ENCODE measurements at regions not wholly inside any gene's neighbourhood (a gene's known extent, or its start where the extent isn't known, plus 50 kb on each side); places are given as distances from the start of the nearest gene placed in this dataset.

DNA sequence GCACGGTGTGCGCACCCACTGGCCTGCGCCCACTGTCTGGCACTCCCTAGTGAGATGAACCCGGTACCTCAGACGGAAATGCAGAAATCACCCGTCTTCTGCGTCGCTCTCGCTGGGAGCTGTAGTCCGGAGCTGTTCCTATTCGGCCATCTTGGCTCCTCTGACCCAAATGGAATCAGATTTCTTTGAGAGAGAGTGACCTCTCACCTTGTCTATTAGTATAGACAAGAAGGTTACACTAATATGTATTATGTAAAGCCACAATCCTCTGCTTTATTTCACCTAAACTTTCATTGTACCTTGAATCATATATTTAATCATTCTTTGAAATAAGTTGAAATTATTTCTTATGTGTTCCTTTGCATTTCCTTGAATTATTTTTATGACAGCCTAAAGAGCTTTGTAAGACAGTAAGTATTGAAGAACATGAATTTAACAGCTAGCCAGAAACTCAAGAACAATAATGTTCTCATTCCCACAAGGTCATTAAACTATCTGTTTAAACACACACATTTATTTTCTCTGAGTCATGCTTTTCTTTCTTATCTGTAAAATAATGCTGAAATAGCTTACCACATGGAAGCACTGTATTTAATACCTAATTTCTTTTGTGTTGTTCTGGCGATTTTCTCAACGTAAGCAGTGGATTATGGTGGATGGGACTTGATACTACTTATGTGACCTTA lies 91.8 kb upstream of the DMRTA1 start:
- peak in 1 of 2 experiments; percentile 28 for DNase-seq (ENCODE audit: low read depth in 1 of 2, low spot score in 2 of 2)
- H3K9me3 ChIP-seq (replicated peaks) = no peaks in the 10 kb centered on the region; the same call in 1 of the 2 replicates
- no peak overlapping the region for H3K4me3 ChIP-seq
- H3K27me3 ChIP-seq (replicated peaks) = no peaks in the 10 kb centered on the region
- H3K36me3 ChIP-seq = no peaks in the 10 kb centered on the region
- 0 out of 2 replicates have a peak overlapping the region, but pooled peaks have one; percentile 28 for H3K27ac ChIP-seq
- H3K4me1 ChIP-seq (replicated peaks) = peaks cover 11% of the 10 kb centered on the region

DNA sequence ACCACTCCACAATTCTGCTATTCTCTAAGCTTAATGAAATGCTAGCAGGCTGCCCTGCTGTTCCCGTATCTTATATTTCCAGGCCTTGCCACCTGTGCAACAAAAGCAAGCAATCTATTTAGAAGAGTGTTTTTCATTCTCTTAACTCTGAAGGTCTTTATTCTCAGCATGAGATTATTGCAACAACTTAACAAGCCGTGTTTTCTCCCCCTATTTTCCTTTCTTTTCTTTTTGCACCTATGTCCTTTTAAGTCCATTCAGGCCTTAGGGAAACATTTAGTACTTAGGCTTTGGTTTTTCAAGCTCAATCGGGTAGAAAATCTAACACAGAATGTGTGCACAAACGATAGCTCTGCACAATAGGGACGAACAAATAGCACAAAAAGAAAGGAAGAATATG lies 89.6 kb upstream of the DMRTA1 start:
- Histone ChIP-seq H3K36me3 (no peaks in the 10 kb centered on the region), H3K4me1 (replicated peaks) (peaks cover 11% of the 10 kb centered on the region), H3K27me3 (replicated peaks) (no peaks in the 10 kb centered on the region), H3K27ac (no peak overlapping the region), H3K4me3 (no peak overlapping the region), H3K9me3 (replicated peaks) (no peaks in the 10 kb centered on the region; the same call in 1 of the 2 replicates)
- no peak for DNase-seq (ENCODE audit: low read depth in 1 of 2, low spot score in 2 of 2)

DNA sequence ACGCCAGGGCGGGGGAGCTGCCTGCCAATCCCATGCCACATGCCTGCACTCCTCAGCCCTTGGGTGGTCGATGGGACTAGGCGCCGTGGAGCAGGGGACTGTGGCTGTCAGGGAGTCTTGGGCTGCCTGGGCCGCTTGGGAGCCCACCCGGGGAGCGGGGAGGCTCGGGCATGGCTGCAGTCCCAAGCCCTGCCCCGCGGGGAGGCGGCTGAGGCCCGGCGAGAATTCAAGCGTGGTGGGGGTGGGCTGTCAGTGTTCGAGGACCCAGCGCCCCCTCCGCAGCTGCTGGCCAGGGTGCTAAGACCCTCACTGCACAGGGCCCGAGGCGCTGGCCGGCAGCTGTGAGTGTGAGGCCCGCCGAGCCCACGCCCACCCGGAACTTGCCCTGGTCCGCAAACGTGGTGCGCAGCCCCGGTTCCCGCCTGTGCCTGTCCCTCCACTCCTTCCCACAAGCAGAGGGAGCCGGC lies 83.2 kb upstream of the DMRTA1 start:
- no peaks in the 10 kb centered on the region for H3K9me3 ChIP-seq (replicated peaks)
- no peaks in the 10 kb centered on the region for H3K27me3 ChIP-seq (replicated peaks)
- DNase-seq (ENCODE audit: low read depth in 1 of 2, low spot score in 2 of 2) = no peak
- H3K4me3 ChIP-seq = no peak overlapping the region
- no peaks in the 10 kb centered on the region for H3K4me1 ChIP-seq (replicated peaks)
- no peak overlapping the region for H3K27ac ChIP-seq
- no peaks in the 10 kb centered on the region for H3K36me3 ChIP-seq

DNA sequence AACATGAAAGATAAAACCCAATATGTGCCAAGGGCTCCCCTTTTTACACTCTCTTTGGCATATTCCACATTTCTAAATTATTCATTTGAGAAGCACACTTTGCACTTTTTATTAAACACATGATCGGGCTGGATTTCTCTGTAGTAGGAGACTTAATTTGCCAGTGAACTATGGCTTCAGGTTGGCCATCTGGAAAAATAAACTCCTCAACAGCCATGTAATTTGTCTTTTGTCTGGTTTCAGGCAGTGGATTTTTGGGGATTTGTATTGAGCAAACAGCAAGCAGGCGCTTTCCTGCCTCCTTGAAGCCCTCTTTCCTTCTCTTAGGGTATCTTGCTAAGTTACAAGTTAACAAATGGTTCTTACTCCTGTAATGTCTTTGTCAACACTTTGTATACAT lies 73.0 kb upstream of the DMRTA1 start:
- Histone ChIP-seq H3K27ac (no peak overlapping the region), H3K4me1 (replicated peaks) (no peaks in the 10 kb centered on the region), H3K36me3 (no peaks in the 10 kb centered on the region), H3K9me3 (replicated peaks) (no peaks in the 10 kb centered on the region), H3K4me3 (no peak overlapping the region), H3K27me3 (replicated peaks) (no peaks in the 10 kb centered on the region)
- no peak for DNase-seq (ENCODE audit: low read depth in 1 of 2, low spot score in 2 of 2)

DNA sequence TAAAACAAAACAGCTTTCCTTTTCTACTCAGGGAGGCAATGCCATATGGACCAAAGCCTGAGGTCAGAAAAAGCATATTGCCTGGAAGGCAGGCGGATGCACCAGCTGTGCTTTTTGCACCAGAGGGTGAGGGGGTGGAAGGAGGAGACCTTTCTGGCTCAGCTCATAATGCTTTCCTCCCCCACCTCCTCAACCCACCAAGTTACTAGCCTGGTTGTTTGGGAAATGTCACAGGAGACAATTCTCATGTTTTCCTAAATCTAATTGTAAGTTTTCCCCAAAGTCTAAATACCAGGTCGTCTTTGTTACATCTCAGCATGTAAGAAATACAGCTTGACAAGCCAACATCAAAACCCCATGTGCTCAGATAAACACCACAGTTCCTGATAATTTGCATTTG lies 72.6 kb upstream of the DMRTA1 start:
- no peak overlapping the region for H3K4me3 ChIP-seq
- no peak overlapping the region for H3K27ac ChIP-seq
- H3K4me1 ChIP-seq (replicated peaks) = no peaks in the 10 kb centered on the region
- H3K9me3 ChIP-seq (replicated peaks) = no peaks in the 10 kb centered on the region
- no peak for DNase-seq (ENCODE audit: low read depth in 1 of 2, low spot score in 2 of 2)
- H3K36me3 ChIP-seq = no peaks in the 10 kb centered on the region
- no peaks in the 10 kb centered on the region for H3K27me3 ChIP-seq (replicated peaks)

DNA sequence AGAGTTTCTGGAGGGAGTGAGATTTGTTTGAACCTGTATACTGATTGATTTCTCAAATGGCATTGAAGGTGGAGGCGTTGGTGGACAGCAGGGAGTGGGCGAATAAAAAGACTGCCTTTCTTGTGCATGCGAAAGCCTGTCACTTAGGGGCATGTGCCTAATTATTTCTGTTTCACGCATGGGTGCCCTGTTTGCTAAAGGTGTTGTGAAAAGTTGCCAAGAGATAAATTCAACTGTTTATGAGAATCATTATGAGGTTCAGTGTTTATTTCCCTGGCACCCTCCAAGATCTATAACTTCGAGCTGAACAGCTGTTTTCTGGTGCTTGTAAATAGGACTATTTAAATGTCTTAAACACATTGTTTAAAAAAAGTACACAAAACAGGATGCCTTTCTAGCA lies 67.4 kb upstream of the DMRTA1 start:
- no peak overlapping the region for H3K27ac ChIP-seq
- H3K27me3 ChIP-seq (replicated peaks) = no peaks in the 10 kb centered on the region
- H3K4me1 ChIP-seq (replicated peaks) = no peaks in the 10 kb centered on the region
- no peaks in the 10 kb centered on the region for H3K36me3 ChIP-seq
- DNase-seq (ENCODE audit: low read depth in 1 of 2, low spot score in 2 of 2) = no peak
- H3K4me3 ChIP-seq = no peak overlapping the region
- H3K9me3 ChIP-seq (replicated peaks) = no peaks in the 10 kb centered on the region

DNA sequence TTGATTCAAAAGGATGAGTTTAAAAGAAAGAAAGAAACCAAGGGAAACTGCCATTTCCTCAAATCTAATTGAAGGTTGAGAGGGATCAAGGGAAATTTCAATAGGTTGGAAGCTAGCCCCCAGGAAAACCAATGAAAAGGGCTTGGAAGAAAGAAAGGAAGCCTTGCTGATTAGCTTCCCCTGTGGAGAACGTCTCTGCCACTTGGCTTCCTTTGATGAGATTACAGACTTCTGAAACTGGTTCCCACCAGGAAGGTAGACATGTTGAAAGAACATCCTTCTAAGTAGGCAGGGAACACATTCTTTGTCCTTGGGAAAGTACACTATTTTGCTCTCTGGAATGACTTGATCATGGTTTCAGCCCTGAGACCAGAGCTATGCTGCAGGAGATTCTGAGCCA lies 65.5 kb upstream of the DMRTA1 start:
- no peak for DNase-seq (ENCODE audit: low read depth in 1 of 2, low spot score in 2 of 2)
- Histone ChIP-seq H3K9me3 (replicated peaks) (no peaks in the 10 kb centered on the region), H3K4me1 (replicated peaks) (no peaks in the 10 kb centered on the region), H3K36me3 (no peaks in the 10 kb centered on the region), H3K27me3 (replicated peaks) (no peaks in the 10 kb centered on the region), H3K27ac (no peak overlapping the region), H3K4me3 (no peak overlapping the region)

DNA sequence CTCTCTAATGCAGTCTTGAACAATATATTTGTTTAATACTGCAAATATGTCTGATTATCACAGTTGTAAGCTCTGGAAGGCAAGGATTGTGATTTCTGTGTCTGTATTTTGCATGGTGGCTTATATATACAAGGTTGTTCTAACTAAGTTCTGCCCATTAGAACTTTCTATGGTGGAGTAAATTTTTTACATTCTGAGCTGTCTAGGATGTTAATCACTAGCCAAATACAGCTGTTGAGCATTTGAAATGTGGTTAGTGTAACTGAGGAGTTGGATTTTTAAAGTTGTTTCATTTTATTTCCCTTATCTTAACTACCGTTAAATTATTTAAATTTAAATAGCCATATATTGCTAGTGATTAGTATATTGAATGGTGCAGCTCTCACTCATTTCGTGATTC lies 64.3 kb upstream of the DMRTA1 start:
- Histone ChIP-seq H3K27me3 (replicated peaks) (no peaks in the 10 kb centered on the region), H3K4me1 (replicated peaks) (no peaks in the 10 kb centered on the region), H3K4me3 (no peak overlapping the region), H3K36me3 (no peaks in the 10 kb centered on the region), H3K27ac (no peak overlapping the region), H3K9me3 (replicated peaks) (no peaks in the 10 kb centered on the region)
- no peak for DNase-seq (ENCODE audit: low read depth in 1 of 2, low spot score in 2 of 2)

DNA sequence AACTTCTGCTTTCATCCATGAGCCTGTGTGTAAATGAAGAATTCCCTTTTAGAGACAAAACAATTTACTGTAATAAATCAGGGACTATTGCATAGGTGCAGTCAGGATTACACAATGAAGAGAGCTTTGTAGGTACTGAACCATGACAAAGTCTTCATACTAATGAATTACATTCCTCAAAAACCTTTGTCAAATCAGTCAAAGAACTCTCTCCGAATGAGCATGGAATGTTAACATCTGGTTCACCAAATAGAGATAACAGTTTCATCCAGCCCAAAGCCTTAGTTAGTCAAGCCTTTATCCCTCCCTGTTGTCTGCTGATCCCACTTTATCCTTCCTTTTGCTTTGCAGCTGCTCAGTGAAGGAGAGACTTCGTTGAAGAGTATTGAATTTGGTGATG lies 62.9 kb upstream of the DMRTA1 start:
- H3K27ac ChIP-seq = no peak overlapping the region
- no peaks in the 10 kb centered on the region for H3K9me3 ChIP-seq (replicated peaks)
- H3K27me3 ChIP-seq (replicated peaks) = no peaks in the 10 kb centered on the region
- no peaks in the 10 kb centered on the region for H3K4me1 ChIP-seq (replicated peaks)
- no peak for DNase-seq (ENCODE audit: low read depth in 1 of 2, low spot score in 2 of 2)
- no peak overlapping the region for H3K4me3 ChIP-seq
- H3K36me3 ChIP-seq = no peaks in the 10 kb centered on the region

DNA sequence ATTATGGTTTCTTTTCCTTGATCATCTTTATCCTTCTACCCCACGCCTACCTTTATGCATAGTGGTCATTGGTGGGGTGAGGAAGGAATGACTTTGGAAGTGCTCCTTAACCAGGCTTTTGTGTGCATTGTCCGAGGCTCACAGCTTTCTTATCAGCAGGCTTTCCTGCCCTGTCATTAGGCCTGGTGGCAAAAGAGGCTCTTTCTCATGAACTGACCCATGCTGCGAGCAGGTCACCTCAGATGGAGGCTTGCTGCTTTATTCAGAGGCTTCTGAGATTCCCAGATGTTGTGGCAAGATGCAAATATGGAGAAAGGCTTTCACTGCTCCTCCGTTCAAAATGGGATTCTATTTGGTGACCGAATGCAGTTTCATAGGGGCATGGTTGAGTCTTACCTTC lies 57.4 kb upstream of the DMRTA1 start:
- DNase-seq (ENCODE audit: low read depth in 1 of 2, low spot score in 2 of 2) = no peak
- H3K36me3 ChIP-seq = no peaks in the 10 kb centered on the region
- no peak overlapping the region for H3K4me3 ChIP-seq
- H3K27me3 ChIP-seq (replicated peaks) = no peaks in the 10 kb centered on the region
- no peaks in the 10 kb centered on the region for H3K9me3 ChIP-seq (replicated peaks)
- H3K27ac ChIP-seq = no peak overlapping the region
- no peaks in the 10 kb centered on the region for H3K4me1 ChIP-seq (replicated peaks)

DNA sequence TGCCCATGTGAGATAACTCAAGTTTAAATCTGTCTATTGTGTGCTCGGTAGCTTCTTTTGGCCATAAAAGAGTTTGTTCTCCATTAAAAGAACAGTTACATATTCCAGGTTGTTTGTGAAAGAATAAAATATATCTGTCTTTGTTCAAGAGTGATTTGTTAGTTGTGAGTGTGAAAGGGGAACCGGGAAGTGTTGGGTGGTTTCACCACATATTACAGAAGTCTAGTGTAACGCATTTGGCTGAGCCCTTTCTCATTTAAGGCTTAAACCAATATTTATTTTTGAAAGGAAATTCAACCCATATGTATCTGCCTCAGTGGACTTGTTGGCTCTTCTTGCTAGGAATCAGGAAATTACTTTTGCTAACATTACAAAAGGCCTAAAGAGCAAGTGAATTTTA lies 54.1 kb upstream of the DMRTA1 start:
- no peaks in the 10 kb centered on the region for H3K36me3 ChIP-seq
- no peak overlapping the region for H3K4me3 ChIP-seq
- H3K27me3 ChIP-seq (replicated peaks) = no peaks in the 10 kb centered on the region
- DNase-seq (ENCODE audit: low read depth in 1 of 2, low spot score in 2 of 2) = no peak
- H3K4me1 ChIP-seq (replicated peaks) = peaks cover 4% of the 10 kb centered on the region
- no peak overlapping the region for H3K27ac ChIP-seq
- no peaks in the 10 kb centered on the region for H3K9me3 ChIP-seq (replicated peaks)

DNA sequence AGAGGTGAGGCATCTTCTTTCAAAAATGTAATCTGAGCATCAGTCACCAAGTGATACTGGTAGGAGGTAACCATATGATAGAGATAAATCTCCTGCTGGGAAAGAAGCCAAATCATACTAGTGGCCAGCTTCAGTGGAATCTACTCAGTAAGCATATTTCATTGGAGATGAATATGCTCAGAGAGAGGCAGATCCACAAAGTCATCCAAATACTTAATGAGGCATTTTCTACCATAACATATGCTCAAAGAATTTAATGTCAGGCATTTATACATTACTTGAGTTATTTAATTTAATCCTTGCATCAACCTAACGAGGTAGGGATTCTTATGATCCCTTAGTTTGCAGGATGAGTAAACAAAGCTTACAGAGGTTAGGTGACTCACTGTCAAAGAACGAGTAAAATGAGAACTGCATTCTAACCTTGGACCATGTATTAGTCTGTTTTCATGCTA lies 50.9 kb upstream of the DMRTA1 start:
- peak in 1 of 2 experiments; percentile 48 for DNase-seq (ENCODE audit: low read depth in 1 of 2, low spot score in 2 of 2)

More for the DNA sequence above, 50.9 kb upstream of the DMRTA1 start:
- Histone ChIP-seq H3K9me3 (replicated peaks) (no peaks in the 10 kb centered on the region), H3K36me3 (no peaks in the 10 kb centered on the region), H3K4me3 (no peak overlapping the region), H3K27me3 (replicated peaks) (no peaks in the 10 kb centered on the region), H3K27ac (0 out of 2 replicates have a peak overlapping the region, but pooled peaks have one; percentile 48), H3K4me1 (replicated peaks) (peaks cover 4% of the 10 kb centered on the region)
